Mesendoderm (in vitro differentiated cells): ENCODE measurements at regions not wholly inside any gene's neighbourhood (a gene's known extent, or its start where the extent isn't known, plus 50 kb on each side); places are given as distances from the start of the nearest gene placed in this dataset.

ENCODE experiments used
- DNase-seq: peaks from one replicate; pipeline ENCODE4 v3.0.0; 2013
- H2AK5ac ChIP-seq: 2 replicates; pipeline ENCODE4 v1.6.1; 2013; ENCODE audit warnings: low read length, inconsistent platforms
- H2BK120ac ChIP-seq: 2 replicates; pipeline ENCODE4 v1.6.1; 2013; ENCODE audit warnings: low read depth, mild to moderate bottlenecking, low read length, moderate library complexity, mixed read lengths
- H2BK15ac ChIP-seq: replicated peaks from 2 replicates; pipeline ENCODE4 v1.6.1; 2013; ENCODE audit warnings: low read depth, mild to moderate bottlenecking, moderate library complexity
- H2BK5ac ChIP-seq: 2 replicates; pipeline ENCODE4 v1.6.1; 2013; ENCODE audit warnings: low read length, inconsistent platforms
- H3K18ac ChIP-seq: 2 replicates; pipeline ENCODE4 v1.6.1; 2013; ENCODE audit warnings: mild to moderate bottlenecking, low read length, mixed read lengths
- H3K23ac ChIP-seq: one replicate; pipeline ENCODE4 v1.6.1; 2013; ENCODE audit warnings: low read length
- H3K27ac ChIP-seq: 2 replicates; pipeline ENCODE4 v1.5.1; 2013; ENCODE audit warnings: low read depth, mild to moderate bottlenecking, inconsistent platforms, low read length, moderate library complexity
- H3K27me3 ChIP-seq: 2 replicates; pipeline ENCODE4 v1.6.1; 2013; ENCODE audit warnings: low read length, control low read depth, mild to moderate bottlenecking, inconsistent platforms; ENCODE audit not compliant: insufficient read depth, poor library complexity
- H3K36me3 ChIP-seq: 2 replicates; pipeline ENCODE4 v1.6.1; 2013; ENCODE audit warnings: low read length, inconsistent platforms; ENCODE audit not compliant: control insufficient read depth, insufficient read depth
- H3K4ac ChIP-seq: one replicate; pipeline ENCODE4 v1.6.1; 2013; ENCODE audit warnings: low read depth, mild to moderate bottlenecking, low read length, moderate library complexity
- H3K4me1 ChIP-seq: 2 replicates; pipeline ENCODE4 v1.6.1; 2013; ENCODE audit warnings: low read depth, low read length, inconsistent platforms; ENCODE audit not compliant: control insufficient read depth
- H3K4me2 ChIP-seq: 2 replicates; pipeline ENCODE4 v1.6.1; 2013; ENCODE audit warnings: low read length
- H3K4me3 ChIP-seq: 2 replicates; pipeline ENCODE4 v1.5.1; 2013; ENCODE audit warnings: mild to moderate bottlenecking, low read length
- H3K56ac ChIP-seq: one replicate; pipeline ENCODE4 v1.6.1; 2013; ENCODE audit warnings: low read length
- H3K79me1 ChIP-seq: 2 replicates; pipeline ENCODE4 v1.6.1; 2013; ENCODE audit warnings: low read length, inconsistent platforms
- H3K79me2 ChIP-seq: 2 replicates; pipeline ENCODE4 v1.6.1; 2013; ENCODE audit warnings: mild to moderate bottlenecking, low read length; ENCODE audit not compliant: control insufficient read depth, insufficient read depth
- H3K9ac ChIP-seq: 2 replicates; pipeline ENCODE4 v1.6.1; 2013; ENCODE audit warnings: low read length, inconsistent platforms
- H4K5ac ChIP-seq: one replicate; pipeline ENCODE4 v1.6.1; 2013; ENCODE audit warnings: low read length
- H4K8ac ChIP-seq: one replicate; pipeline ENCODE4 v1.6.1; 2013; ENCODE audit warnings: low read depth, mild to moderate bottlenecking, control low read depth, low read length, moderate library complexity
- WGBS: extraction: QIAGEN DNeasy Blood & Tissue Kit; methylation state at CpG from one replicate; pipeline ENCODE4 v1.1.7; 2013; ENCODE audit warnings: low lambda C conversion rate, missing lambda C conversion rate; ENCODE audit not compliant: insufficient coverage; ENCODE audit errors: extremely low coverage; 5-methylcytosine and 5-hydroxymethylcytosine counted together

DNA sequence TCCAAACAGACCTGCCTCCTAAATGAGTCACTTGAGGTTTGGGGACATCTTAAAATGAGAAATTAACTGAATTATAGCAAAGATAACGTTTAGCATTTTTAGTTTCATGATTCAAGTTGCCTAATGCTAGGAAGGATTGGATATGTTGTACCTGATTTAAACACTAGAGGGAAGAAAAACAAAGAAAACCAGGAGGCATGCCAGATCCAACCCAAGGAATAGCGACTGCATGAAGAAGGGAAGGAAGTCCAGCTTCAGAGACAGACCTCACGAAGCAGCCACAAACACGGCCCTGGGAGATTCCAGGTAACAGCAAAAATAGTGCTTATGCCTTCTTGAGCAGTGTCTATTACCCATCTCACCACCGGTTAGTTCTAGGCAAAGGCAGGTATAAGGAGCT is 499.9 kb upstream of the SPHKAP start:
- Histone ChIP-seq H3K27ac (no peak overlapping the region), H2BK15ac (no peak overlapping the region), H3K79me2 (no peaks in the 10 kb centered on the region), H3K4me3 (no peak overlapping the region), H3K23ac (no peak overlapping the region), H3K79me1 (no peaks in the 10 kb centered on the region), H3K36me3 (no peaks in the 10 kb centered on the region), H3K56ac (peak overlapping the region; percentile 44), H3K27me3 (no peaks in the 10 kb centered on the region), H2AK5ac (no peak overlapping the region), H2BK5ac (no peak overlapping the region), H3K18ac (no peak overlapping the region), H3K4me2 (no peak overlapping the region), H3K9ac (no peak overlapping the region), H4K8ac (no peak overlapping the region), H3K4me1 (no peaks in the 10 kb centered on the region), H3K4ac (no peak overlapping the region), H4K5ac (no peak overlapping the region), H2BK120ac (no peak overlapping the region)
- WGBS, result no CpG with 5 or more reads among the region's 5 CpGs
- peak; percentile 68 for DNase-seq

DNA sequence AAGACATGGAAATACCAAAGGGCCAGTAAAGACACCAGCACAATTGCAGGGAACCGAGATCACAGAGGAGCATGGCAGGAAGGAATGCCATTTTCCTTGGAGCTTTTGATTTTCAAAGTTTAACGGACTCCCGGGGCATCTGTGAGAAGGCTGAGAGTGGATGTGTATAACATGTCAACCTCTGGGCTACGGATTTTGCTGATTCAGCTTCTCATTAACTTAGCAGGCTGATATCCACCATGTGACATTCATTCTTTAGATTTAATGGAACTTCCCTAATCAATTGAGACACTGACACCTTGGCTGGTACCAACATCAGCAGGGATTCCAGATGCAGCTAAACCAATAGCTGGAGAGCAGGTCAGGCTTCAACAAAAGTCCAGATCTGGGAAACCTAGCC is 496.6 kb upstream of the SPHKAP start:
- Histone ChIP-seq H3K27ac (no peak overlapping the region), H2BK120ac (no peak overlapping the region), H3K4me2 (no peak overlapping the region), H3K18ac (no peak overlapping the region), H3K4ac (no peak overlapping the region), H4K8ac (no peak overlapping the region), H3K23ac (no peak overlapping the region), H3K79me1 (no peaks in the 10 kb centered on the region), H3K79me2 (no peaks in the 10 kb centered on the region), H3K9ac (no peak overlapping the region), H4K5ac (no peak overlapping the region), H3K27me3 (no peaks in the 10 kb centered on the region), H3K4me3 (no peak overlapping the region), H3K4me1 (no peaks in the 10 kb centered on the region), H3K56ac (no peak overlapping the region), H2BK5ac (no peak overlapping the region), H2BK15ac (no peak overlapping the region), H3K36me3 (no peaks in the 10 kb centered on the region), H2AK5ac (no peak overlapping the region)
- no peak for DNase-seq
- WGBS, result no CpG with 5 or more reads among the region's 4 CpGs

DNA sequence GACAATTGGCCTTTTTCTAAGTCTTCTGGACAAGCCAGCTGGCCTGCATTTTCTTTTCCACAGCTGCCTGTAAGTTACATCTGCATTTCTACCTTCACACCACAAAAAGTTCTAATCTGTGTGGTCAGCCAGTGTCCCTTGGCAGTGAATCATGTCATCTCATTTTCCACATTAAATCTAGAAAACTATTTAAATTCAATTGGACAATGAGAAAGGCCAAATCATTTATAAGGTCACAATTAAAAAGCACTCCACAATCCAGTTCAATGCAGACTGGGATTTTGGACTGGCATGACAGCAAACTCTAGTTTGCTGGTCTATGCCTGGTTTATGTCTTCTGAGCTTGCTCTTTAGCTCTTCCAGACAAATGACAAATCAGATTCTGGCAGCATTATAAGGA is 494.2 kb upstream of the SPHKAP start:
- Histone ChIP-seq H2BK120ac (no peak overlapping the region), H4K5ac (no peak overlapping the region), H2BK15ac (no peak overlapping the region), H2BK5ac (no peak overlapping the region), H3K79me2 (no peaks in the 10 kb centered on the region), H3K79me1 (no peaks in the 10 kb centered on the region), H3K4me2 (no peak overlapping the region), H3K4me3 (no peak overlapping the region), H3K56ac (no peak overlapping the region), H3K27ac (no peak overlapping the region), H3K18ac (no peak overlapping the region), H3K4me1 (no peaks in the 10 kb centered on the region), H3K9ac (no peak overlapping the region), H3K23ac (no peak overlapping the region), H2AK5ac (no peak overlapping the region), H3K27me3 (no peaks in the 10 kb centered on the region), H3K36me3 (no peaks in the 10 kb centered on the region), H3K4ac (no peak overlapping the region), H4K8ac (no peak overlapping the region)
- DNase-seq, result no peak

DNA sequence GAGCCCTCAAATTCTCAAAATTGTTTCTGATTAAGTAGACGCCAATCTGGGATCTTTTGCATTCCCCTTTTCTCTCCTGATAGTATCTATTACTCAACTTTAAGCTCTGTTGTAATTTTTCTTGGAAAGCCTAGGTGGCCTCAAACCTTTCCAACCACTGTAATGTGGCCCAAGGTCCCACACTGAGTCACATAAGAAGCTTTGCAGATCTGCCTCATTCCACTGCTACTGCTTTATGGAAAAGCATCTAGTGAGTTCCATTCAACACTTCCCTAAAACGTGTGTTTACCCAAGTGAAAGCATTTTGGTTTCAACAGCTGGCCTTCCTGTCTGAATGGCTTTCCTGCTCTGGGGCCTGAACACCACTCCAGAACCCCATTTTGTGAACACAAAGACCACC is 493.6 kb upstream of the SPHKAP start:
- DNase-seq, result no peak
- Histone ChIP-seq H3K79me1 (no peaks in the 10 kb centered on the region), H3K4me1 (no peaks in the 10 kb centered on the region), H3K18ac (no peak overlapping the region), H2BK120ac (no peak overlapping the region), H3K56ac (no peak overlapping the region), H3K79me2 (no peaks in the 10 kb centered on the region), H4K5ac (no peak overlapping the region), H4K8ac (no peak overlapping the region), H3K36me3 (no peaks in the 10 kb centered on the region), H3K4ac (no peak overlapping the region), H3K27me3 (no peaks in the 10 kb centered on the region), H3K23ac (no peak overlapping the region), H3K4me2 (no peak overlapping the region), H3K9ac (no peak overlapping the region), H2BK15ac (no peak overlapping the region), H2AK5ac (no peak overlapping the region), H2BK5ac (no peak overlapping the region), H3K27ac (no peak overlapping the region), H3K4me3 (no peak overlapping the region)
- no CpG with 5 or more reads among the region's 2 CpGs for WGBS

DNA sequence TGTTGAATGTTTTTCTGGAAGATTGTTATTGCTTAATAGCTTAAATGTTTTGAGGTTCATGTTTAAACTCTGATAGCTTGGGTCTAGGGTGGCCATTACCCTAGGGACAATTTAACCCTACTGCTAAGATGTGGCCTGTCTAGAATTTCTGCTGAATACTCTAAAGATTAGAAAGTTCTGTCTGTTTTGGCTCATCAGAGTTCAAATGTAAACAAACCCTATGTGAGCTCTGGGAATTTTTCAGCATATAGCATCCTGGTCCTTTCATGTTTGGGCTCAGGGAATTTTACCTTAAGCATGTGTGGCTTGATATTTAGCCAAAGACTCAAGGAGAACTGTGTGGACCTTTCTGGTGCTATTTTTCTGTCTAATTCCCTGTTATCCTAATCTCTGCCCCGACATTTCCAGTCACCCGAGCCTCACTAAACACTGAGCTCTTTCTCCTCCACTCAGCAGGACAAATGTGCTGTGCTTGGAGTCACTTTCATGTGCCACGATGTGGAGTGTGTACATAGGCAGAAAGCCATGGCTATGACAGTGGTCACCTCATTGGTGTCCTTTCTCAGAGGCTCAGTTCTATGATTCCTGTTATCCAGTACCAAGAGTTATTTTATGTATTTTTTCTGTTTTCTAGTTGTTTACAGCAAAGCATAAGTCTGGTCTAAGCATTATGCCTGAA is 492.5 kb upstream of the SPHKAP start:
- Histone ChIP-seq H3K79me2 (no peaks in the 10 kb centered on the region), H2BK15ac (no peak overlapping the region), H3K23ac (no peak overlapping the region), H2AK5ac (no peak overlapping the region), H4K8ac (no peak overlapping the region), H3K4me1 (no peaks in the 10 kb centered on the region), H3K79me1 (no peaks in the 10 kb centered on the region), H2BK5ac (no peak overlapping the region), H2BK120ac (no peak overlapping the region), H3K4me2 (no peak overlapping the region), H4K5ac (no peak overlapping the region), H3K4ac (no peak overlapping the region), H3K18ac (no peak overlapping the region), H3K27me3 (no peaks in the 10 kb centered on the region), H3K36me3 (no peaks in the 10 kb centered on the region), H3K27ac (no peak overlapping the region), H3K4me3 (no peak overlapping the region), H3K9ac (no peak overlapping the region), H3K56ac (no peak overlapping the region)
- no peak for DNase-seq
- WGBS, result no CpG with 5 or more reads among the region's 3 CpGs

DNA sequence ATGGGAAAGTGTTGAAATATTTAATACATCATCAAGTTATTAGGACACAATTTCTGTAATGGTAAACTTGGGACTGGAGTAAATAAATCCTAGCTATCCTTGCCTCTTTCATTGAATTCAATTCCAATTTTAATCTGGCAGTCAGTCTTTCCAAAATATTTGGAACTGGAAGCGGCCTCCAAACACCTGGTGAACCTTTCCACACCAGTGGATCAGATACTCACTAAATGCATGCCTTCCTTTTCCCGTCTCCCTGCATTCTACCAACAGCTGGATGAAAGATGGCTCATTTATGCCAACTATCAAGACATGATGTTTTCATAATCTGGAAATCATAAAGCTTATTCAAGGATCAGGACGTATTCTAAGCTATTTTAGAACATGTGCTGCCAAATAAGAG is 488.2 kb upstream of the SPHKAP start:
- no peak for DNase-seq
- Histone ChIP-seq H3K27ac (no peak overlapping the region), H3K23ac (no peak overlapping the region), H3K27me3 (no peaks in the 10 kb centered on the region), H3K79me2 (no peaks in the 10 kb centered on the region), H3K9ac (no peak overlapping the region), H2BK15ac (no peak overlapping the region), H4K5ac (no peak overlapping the region), H3K56ac (no peak overlapping the region), H2BK5ac (no peak overlapping the region), H3K79me1 (no peaks in the 10 kb centered on the region), H2BK120ac (no peak overlapping the region), H3K36me3 (no peaks in the 10 kb centered on the region), H3K4me1 (no peaks in the 10 kb centered on the region), H3K4me3 (no peak overlapping the region), H4K8ac (no peak overlapping the region), H3K4me2 (no peak overlapping the region), H3K4ac (no peak overlapping the region), H3K18ac (no peak overlapping the region), H2AK5ac (no peak overlapping the region)
- WGBS, result no CpG with 5 or more reads among the region's 3 CpGs
